ENCODE measurements at regions not wholly inside any gene's neighbourhood (a gene's known extent, or its start where the extent isn't known, plus 50 kb on each side); places are given as distances from the start of the nearest gene placed in this dataset.

DNA sequence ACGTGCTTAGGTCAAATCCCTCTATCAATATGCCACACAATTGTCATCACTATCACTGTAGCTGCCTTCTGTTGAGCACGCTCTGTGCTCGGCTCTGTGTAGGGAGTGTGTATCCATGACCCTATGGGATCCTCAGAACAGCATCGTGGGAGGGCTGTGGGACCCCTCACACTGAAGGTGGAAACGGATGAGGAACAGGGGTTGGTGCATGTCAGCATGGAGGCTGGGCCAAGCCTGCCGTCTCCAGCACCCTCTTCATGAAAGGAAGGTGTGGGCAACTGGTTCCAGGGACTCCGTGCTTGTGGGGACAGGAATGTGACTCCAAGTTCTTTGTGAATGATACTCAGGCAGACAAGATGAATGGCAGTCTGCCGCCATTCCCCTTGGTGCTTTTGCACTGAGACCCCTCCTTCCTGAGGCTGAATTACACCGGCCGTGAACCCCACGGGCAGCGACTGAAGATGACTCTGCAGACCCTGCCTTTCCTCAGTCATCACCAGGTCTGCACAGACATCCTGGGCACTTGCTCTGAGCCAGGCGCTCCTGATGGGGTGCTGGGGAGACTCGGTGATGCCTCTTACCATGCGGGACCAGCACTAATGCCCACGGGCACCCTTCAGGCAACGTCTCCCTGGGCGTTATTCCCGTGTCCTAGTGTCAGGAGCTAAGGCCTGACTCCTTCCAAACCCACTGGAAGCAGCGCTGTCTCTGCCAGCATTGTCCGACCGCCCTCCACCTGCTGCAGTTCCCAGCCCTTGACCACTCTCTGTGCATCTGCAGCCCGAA lies 495.2 kb downstream of the TCERG1L start:
- TF ChIP-seq, protein P1, sequence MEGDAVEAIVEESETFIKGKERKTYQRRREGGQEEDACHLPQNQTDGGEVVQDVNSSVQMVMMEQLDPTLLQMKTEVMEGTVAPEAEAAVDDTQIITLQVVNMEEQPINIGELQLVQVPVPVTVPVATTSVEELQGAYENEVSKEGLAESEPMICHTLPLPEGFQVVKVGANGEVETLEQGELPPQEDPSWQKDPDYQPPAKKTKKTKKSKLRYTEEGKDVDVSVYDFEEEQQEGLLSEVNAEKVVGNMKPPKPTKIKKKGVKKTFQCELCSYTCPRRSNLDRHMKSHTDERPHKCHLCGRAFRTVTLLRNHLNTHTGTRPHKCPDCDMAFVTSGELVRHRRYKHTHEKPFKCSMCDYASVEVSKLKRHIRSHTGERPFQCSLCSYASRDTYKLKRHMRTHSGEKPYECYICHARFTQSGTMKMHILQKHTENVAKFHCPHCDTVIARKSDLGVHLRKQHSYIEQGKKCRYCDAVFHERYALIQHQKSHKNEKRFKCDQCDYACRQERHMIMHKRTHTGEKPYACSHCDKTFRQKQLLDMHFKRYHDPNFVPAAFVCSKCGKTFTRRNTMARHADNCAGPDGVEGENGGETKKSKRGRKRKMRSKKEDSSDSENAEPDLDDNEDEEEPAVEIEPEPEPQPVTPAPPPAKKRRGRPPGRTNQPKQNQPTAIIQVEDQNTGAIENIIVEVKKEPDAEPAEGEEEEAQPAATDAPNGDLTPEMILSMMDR (IDR thresholded peaks at IDR 0.05; ENCODE audit: low read depth, low read length): no peak
- no peak for TF ChIP-seq EZH2phosphoT487 (IDR thresholded peaks at IDR 0.05; ENCODE audit: low read depth)

Data from OCI-LY3 (cell line).